H1 (cell line): ENCODE measurements at regions not wholly inside any gene's neighbourhood (a gene's known extent, or its start where the extent isn't known, plus 50 kb on each side); places are given as distances from the start of the nearest gene placed in this dataset.

ENCODE experiments used
- CTCF ChIA-PET: fragments of 300-600 bp; sonication (Branson Sonifier 250); formaldehyde crosslinking; loops from one replicate; lab custom pipeline; 2021; ENCODE audit not compliant: partially characterized antibody; lab: Charles Lee
- POLR2A ChIA-PET: fragments of 300-600 bp; sonication (Branson Sonifier 250); formaldehyde crosslinking; loops from one replicate; lab custom pipeline; 2021; ENCODE audit warnings: inconsistent platforms; ENCODE audit not compliant: partially characterized antibody; lab: Charles Lee
- DNase-seq, 2 experiments: peaks; one replicate each; pipeline versions ENCODE4 v3.0.0 to v3.0.0-alpha.2; 2010 to 2022; ENCODE audit warnings: low spot score in 2 of 2, low read depth in 1 of 2, mixed read lengths in 1 of 2
- FAIRE-seq: peaks from 2 replicates; lab custom pipeline; 2011; peaks lifted over from hg19 to GRCh38; lab: Jason Lieb, UNC
- H2AFZ ChIP-seq: 2 replicates; pipeline ENCODE4 v1.8.1; 2012; ENCODE audit warnings: low read length, inconsistent platforms
- H2AK5ac ChIP-seq: 2 replicates; pipeline ENCODE4 v1.6.1; 2013; ENCODE audit warnings: low read depth, low read length
- H2BK120ac ChIP-seq: replicated peaks from 2 replicates; pipeline ENCODE3; 2013; ENCODE audit warnings: low read depth, low read length, inconsistent platforms
- H2BK12ac ChIP-seq: 2 replicates; pipeline ENCODE4 v1.6.1; 2013; ENCODE audit warnings: low read depth, low read length
- H2BK15ac ChIP-seq: 2 replicates; pipeline ENCODE4 v1.6.1; 2013; ENCODE audit warnings: low read length
- H2BK20ac ChIP-seq: 2 replicates; pipeline ENCODE4 v1.6.1; 2013; ENCODE audit warnings: low read length
- H2BK5ac ChIP-seq: 2 replicates; pipeline ENCODE4 v1.6.1; 2013; ENCODE audit warnings: low read depth, low read length
- H3K14ac ChIP-seq: 2 replicates; pipeline ENCODE4 v1.6.1; 2013; ENCODE audit warnings: inconsistent platforms; ENCODE audit not compliant: insufficient read length
- H3K18ac ChIP-seq: 2 replicates; pipeline ENCODE4 v1.6.1; 2013; ENCODE audit warnings: low read length; ENCODE audit errors: extremely low read depth
- H3K23ac ChIP-seq: 2 replicates; pipeline ENCODE4 v1.6.1; 2013; ENCODE audit warnings: inconsistent platforms; ENCODE audit not compliant: insufficient read length
- H3K23me2 ChIP-seq: 2 replicates; pipeline ENCODE4 v1.6.1; 2013; ENCODE audit warnings: low read depth, low read length
- H3K27ac ChIP-seq: 2 replicates; pipeline ENCODE4 v1.6.1; 2011; ENCODE audit warnings: low read depth, low read length, inconsistent platforms
- H3K27me3 ChIP-seq, 4 experiments: replicated peaks in 1 of 4; 1 replicate in 1 of 4; 2 replicates in 3 of 4; pipeline versions ENCODE4 v1.6.1 to v1.8.1; 2011 to 2013; ENCODE audit warnings: low read length in 3 of 4, mild to moderate bottlenecking in 3 of 4, inconsistent platforms in 2 of 4, mixed read lengths in 2 of 4, moderate library complexity in 1 of 4; ENCODE audit not compliant: control insufficient read depth in 3 of 4, insufficient read depth in 3 of 4; ENCODE audit errors: extremely low read depth in 1 of 4
- H3K36me3 ChIP-seq, 4 experiments: 2 replicates each; pipeline versions ENCODE4 v1.6.1 to v1.8.1; 2011 to 2013; ENCODE audit warnings: mild to moderate bottlenecking in 4 of 4, low read length in 3 of 4, moderate library complexity in 2 of 4, control low read depth in 1 of 4, inconsistent platforms in 1 of 4; ENCODE audit not compliant: insufficient read depth in 4 of 4, control insufficient read depth in 2 of 4
- H3K4ac ChIP-seq: replicated peaks from 2 replicates; pipeline ENCODE3; 2013; ENCODE audit warnings: low read length, low read depth, mixed read lengths, inconsistent platforms; ENCODE audit not compliant: insufficient read length
- H3K4me1 ChIP-seq, 4 experiments: replicated peaks in 1 of 4; 1 replicate in 1 of 4; 2 replicates in 3 of 4; pipeline versions ENCODE4 v1.6.1 to v1.8.1; 2011 to 2013; ENCODE audit warnings: low read length in 3 of 4, inconsistent platforms in 2 of 4, mixed read lengths in 1 of 4; ENCODE audit not compliant: insufficient read depth in 4 of 4, control insufficient read depth in 3 of 4
- H3K4me2 ChIP-seq, 2 experiments: 2 replicates each; pipeline versions ENCODE4 v1.6.1 to v1.8.1; 2011 to 2013; ENCODE audit warnings: low read depth in 2 of 2, low read length in 2 of 2, control low read depth in 1 of 2, inconsistent platforms in 1 of 2, mild to moderate bottlenecking in 1 of 2; ENCODE audit not compliant: insufficient read depth in 1 of 2
- H3K4me3 ChIP-seq, 4 experiments: fragments of 200-600, 300-600 bp in 1 of 4; sonication (generic), shearing (Covaris generic), sonication (Bioruptor Twin) in 1 of 4; 2 replicates each; pipeline versions ENCODE4 v1.5.1 to v1.8.1; 2011 to 2016; ENCODE audit warnings: low read length in 4 of 4, low read depth in 3 of 4, control low read depth in 2 of 4, inconsistent platforms in 2 of 4, mild to moderate bottlenecking in 2 of 4, mixed read lengths in 1 of 4, moderate library complexity in 1 of 4; ENCODE audit not compliant: insufficient read depth in 2 of 4; ENCODE audit errors: extremely low read depth in 1 of 4
- H3K56ac ChIP-seq: replicated peaks from 2 replicates; pipeline ENCODE3; 2013; ENCODE audit warnings: low read depth, mild to moderate bottlenecking, mixed read lengths, low read length, inconsistent platforms; ENCODE audit not compliant: insufficient read length
- H3K79me1 ChIP-seq: 2 replicates; pipeline ENCODE4 v1.6.1; 2013; ENCODE audit warnings: low read depth, low read length, control low read depth
- H3K79me2 ChIP-seq, 2 experiments: 2 replicates each; pipeline versions ENCODE4 v1.6.1 to v1.8.1; 2012 to 2013; ENCODE audit warnings: low read length in 2 of 2, mild to moderate bottlenecking in 2 of 2, inconsistent platforms in 1 of 2; ENCODE audit not compliant: insufficient read depth in 2 of 2, control insufficient read depth in 1 of 2
- H3K9ac ChIP-seq, 4 experiments: replicated peaks in 1 of 4; 1 replicate in 1 of 4; 2 replicates in 3 of 4; pipeline versions ENCODE4 v1.6.1 to v1.8.1; 2011 to 2013; ENCODE audit warnings: low read depth in 3 of 4, low read length in 3 of 4, control low read depth in 2 of 4, mild to moderate bottlenecking in 2 of 4, moderate library complexity in 2 of 4, inconsistent platforms in 1 of 4; ENCODE audit errors: extremely low read depth in 1 of 4
- H3K9me3 ChIP-seq, 2 experiments: 2 replicates each; pipeline versions ENCODE4 v1.6.1 to v1.8.1; 2012 to 2013; ENCODE audit warnings: mild to moderate bottlenecking in 2 of 2, moderate library complexity in 2 of 2, control low read depth in 1 of 2, inconsistent platforms in 1 of 2, low read depth in 1 of 2, low read length in 1 of 2, mixed read lengths in 1 of 2; ENCODE audit not compliant: insufficient read depth in 2 of 2
- H4K20me1 ChIP-seq, 2 experiments: replicated peaks in 1 of 2; 2 replicates each; pipeline versions ENCODE3 to v1.8.1; 2011 to 2013; ENCODE audit warnings: inconsistent platforms in 2 of 2, low read length in 2 of 2, mild to moderate bottlenecking in 1 of 2; ENCODE audit not compliant: insufficient read depth in 2 of 2, control insufficient read depth in 1 of 2
- H4K5ac ChIP-seq: 2 replicates; pipeline ENCODE4 v1.6.1; 2013; ENCODE audit warnings: low read length, low read depth, mixed read lengths, inconsistent platforms; ENCODE audit not compliant: insufficient read length
- H4K8ac ChIP-seq: 2 replicates; pipeline ENCODE4 v1.8.0; 2013; ENCODE audit warnings: mild to moderate bottlenecking, moderate library complexity, low read length, inconsistent platforms; ENCODE audit not compliant: insufficient read depth; ENCODE audit errors: extremely low read depth
- H4K91ac ChIP-seq: replicated peaks from 2 replicates; pipeline ENCODE3; 2013; ENCODE audit warnings: low read length, mixed read lengths, inconsistent platforms; ENCODE audit not compliant: insufficient read length
- EZH2 ChIP-seq: fragments of 200-600 bp; sonication (generic); IDR thresholded peaks from 2 replicates; pipeline ENCODE4 v1.7.1; 2012; ENCODE audit warnings: low read depth, mild to moderate bottlenecking, moderate library complexity, low read length, inconsistent platforms; ENCODE audit not compliant: severe bottlenecking
- KDM4A ChIP-seq: IDR thresholded peaks from one replicate; pipeline ENCODE4 v1.7.1; 2012; ENCODE audit warnings: low read depth, mild to moderate bottlenecking, moderate library complexity, low read length, inconsistent platforms; ENCODE audit not compliant: severe bottlenecking
- RNF2 ChIP-seq: fragments of 200-900, 300-1000 bp; sonication (generic); IDR thresholded peaks from 2 replicates; pipeline ENCODE4 v1.7.1; 2016; ENCODE audit warnings: borderline replicate concordance, low read depth, mild to moderate bottlenecking, antibody characterized with exemption, low read length; ENCODE audit not compliant: poor library complexity, severe bottlenecking; ENCODE audit errors: missing control alignments
- SIRT6 ChIP-seq: IDR thresholded peaks from one replicate; pipeline ENCODE4 v1.7.1; 2012; ENCODE audit warnings: low read length, inconsistent platforms
- YY1 ChIP-seq: IDR thresholded peaks from 2 replicates; pipeline ENCODE4 v1.6.1; 2011; ENCODE audit warnings: low read depth, mild to moderate bottlenecking, low read length
- WGBS, 2 experiments: shearing (Covaris generic) in 1 of 2; methylation state at CpG; one replicate each; pipeline versions ENCODE4 v1.1.6 to v1.1.7; 2013 to 2015; ENCODE audit warnings: low lambda C conversion rate in 2 of 2, mixed read lengths in 2 of 2, inconsistent platforms in 1 of 2, low coverage in 1 of 2, missing lambda C conversion rate in 1 of 2; ENCODE audit not compliant: insufficient replicate concordance in 2 of 2, insufficient coverage in 1 of 2, insufficient read length in 1 of 2; ENCODE audit errors: extremely low coverage in 1 of 2, missing lambda C conversion rate in 1 of 2; 5-methylcytosine and 5-hydroxymethylcytosine counted together
- TF ChIP-seq, protein P1 (sequence below): IDR thresholded peaks from 2 replicates; pipeline ENCODE4 v1.6.1; 2012; ENCODE audit warnings: inconsistent platforms
- TF ChIP-seq, protein P2 (sequence below), 3 experiments: IDR thresholded peaks; 1 replicate in 2 of 3; 2 replicates in 1 of 3; pipeline versions ENCODE4 v1.5.1 to v1.6.1; 2011; ENCODE audit warnings: low read length in 3 of 3, mild to moderate bottlenecking in 3 of 3, inconsistent platforms in 2 of 3, low read depth in 1 of 3, moderate library complexity in 1 of 3; ENCODE audit not compliant: insufficient read depth in 1 of 3; ENCODE audit errors: control extremely low read depth in 1 of 3

DNA sequence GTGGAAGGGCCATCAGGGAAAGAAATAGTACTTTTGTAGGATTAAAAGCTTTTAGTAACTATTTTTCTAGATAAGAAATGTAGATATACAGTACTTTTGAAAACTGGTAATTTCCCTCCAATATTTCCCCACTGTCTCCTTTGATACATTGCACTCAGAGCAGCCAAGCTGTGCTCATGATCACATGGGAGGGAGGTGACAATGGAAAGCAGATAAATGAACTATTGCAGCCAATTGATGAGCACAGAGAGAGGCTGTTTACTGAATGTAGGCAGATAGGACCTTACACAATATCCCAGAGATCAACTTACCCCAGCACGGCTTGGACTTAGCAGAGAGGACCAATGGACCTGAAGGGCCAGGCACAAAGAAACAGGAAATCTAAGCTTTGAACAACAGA is 178.0 kb upstream of the NREP start:
- Histone ChIP-seq H4K8ac (no peak overlapping the region), H3K4me3 (no peak overlapping the region), H3K27ac (no peak overlapping the region), H2BK15ac (no peak overlapping the region), H3K56ac (no peak overlapping the region), H4K20me1 (no peaks in the 10 kb centered on the region)
- no peak for DNase-seq
- TF ChIP-seq SIRT6 (no peak), KDM4A (no peak), YY1 (no peak), EZH2 (no peak), RNF2 (no peak)
- TF ChIP-seq, protein P1, sequence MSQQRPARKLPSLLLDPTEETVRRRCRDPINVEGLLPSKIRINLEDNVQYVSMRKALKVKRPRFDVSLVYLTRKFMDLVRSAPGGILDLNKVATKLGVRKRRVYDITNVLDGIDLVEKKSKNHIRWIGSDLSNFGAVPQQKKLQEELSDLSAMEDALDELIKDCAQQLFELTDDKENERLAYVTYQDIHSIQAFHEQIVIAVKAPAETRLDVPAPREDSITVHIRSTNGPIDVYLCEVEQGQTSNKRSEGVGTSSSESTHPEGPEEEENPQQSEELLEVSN: no peak
- TF ChIP-seq, protein P2, sequence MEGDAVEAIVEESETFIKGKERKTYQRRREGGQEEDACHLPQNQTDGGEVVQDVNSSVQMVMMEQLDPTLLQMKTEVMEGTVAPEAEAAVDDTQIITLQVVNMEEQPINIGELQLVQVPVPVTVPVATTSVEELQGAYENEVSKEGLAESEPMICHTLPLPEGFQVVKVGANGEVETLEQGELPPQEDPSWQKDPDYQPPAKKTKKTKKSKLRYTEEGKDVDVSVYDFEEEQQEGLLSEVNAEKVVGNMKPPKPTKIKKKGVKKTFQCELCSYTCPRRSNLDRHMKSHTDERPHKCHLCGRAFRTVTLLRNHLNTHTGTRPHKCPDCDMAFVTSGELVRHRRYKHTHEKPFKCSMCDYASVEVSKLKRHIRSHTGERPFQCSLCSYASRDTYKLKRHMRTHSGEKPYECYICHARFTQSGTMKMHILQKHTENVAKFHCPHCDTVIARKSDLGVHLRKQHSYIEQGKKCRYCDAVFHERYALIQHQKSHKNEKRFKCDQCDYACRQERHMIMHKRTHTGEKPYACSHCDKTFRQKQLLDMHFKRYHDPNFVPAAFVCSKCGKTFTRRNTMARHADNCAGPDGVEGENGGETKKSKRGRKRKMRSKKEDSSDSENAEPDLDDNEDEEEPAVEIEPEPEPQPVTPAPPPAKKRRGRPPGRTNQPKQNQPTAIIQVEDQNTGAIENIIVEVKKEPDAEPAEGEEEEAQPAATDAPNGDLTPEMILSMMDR (IDR thresholded peaks at IDR 0.05; ENCODE audit: control extremely low read depth in 1 of 3, insufficient read depth in 1 of 3, low read depth in 1 of 3, low read length in 3 of 3): no peak
- TF ChIP-seq, all 59 proteins: peak for 0
- H3K4me1 ChIP-seq: no peaks in the 10 kb centered on the region
- H3K9me3 ChIP-seq: no peaks in the 10 kb centered on the region
- H3K27me3 ChIP-seq: no peaks in the 10 kb centered on the region
- ChIA-PET CTCF (no interaction called here), POLR2A (no interaction called here)
- H3K36me3 ChIP-seq: no peaks in the 10 kb centered on the region
- FAIRE-seq: no peak
- no peak overlapping the region for H2AK5ac ChIP-seq
- H2BK5ac ChIP-seq: no peak overlapping the region
- H3K79me2 ChIP-seq: no peaks in the 10 kb centered on the region
- 100% methylated on average over 1 of the region's 1 CpG; no CpG with 5 or more reads in 1 of the 2 experiments for WGBS, 2 experiments
- no peak overlapping the region for H2BK120ac ChIP-seq
- H3K23ac ChIP-seq: no peak overlapping the region
- no peak overlapping the region for H3K4ac ChIP-seq
- H3K14ac ChIP-seq: no peak overlapping the region
- H2BK12ac ChIP-seq: no peak overlapping the region
- no peaks in the 10 kb centered on the region for H3K23me2 ChIP-seq
- H3K18ac ChIP-seq: no peak overlapping the region
- no peaks in the 10 kb centered on the region for H3K79me1 ChIP-seq
- H2AFZ ChIP-seq: 0 out of 2 replicates have a peak overlapping the region, but pooled peaks have one; percentile 28
- no peak overlapping the region for H3K4me2 ChIP-seq
- no peak overlapping the region for H3K9ac ChIP-seq
- H2BK20ac ChIP-seq: no peak overlapping the region
- no peak overlapping the region for H4K5ac ChIP-seq
- H4K91ac ChIP-seq: no peak overlapping the region
